ENCODE measurements at regions not wholly inside any gene's neighbourhood (a gene's known extent, or its start where the extent isn't known, plus 50 kb on each side); places are given as distances from the start of the nearest gene placed in this dataset.

DNA sequence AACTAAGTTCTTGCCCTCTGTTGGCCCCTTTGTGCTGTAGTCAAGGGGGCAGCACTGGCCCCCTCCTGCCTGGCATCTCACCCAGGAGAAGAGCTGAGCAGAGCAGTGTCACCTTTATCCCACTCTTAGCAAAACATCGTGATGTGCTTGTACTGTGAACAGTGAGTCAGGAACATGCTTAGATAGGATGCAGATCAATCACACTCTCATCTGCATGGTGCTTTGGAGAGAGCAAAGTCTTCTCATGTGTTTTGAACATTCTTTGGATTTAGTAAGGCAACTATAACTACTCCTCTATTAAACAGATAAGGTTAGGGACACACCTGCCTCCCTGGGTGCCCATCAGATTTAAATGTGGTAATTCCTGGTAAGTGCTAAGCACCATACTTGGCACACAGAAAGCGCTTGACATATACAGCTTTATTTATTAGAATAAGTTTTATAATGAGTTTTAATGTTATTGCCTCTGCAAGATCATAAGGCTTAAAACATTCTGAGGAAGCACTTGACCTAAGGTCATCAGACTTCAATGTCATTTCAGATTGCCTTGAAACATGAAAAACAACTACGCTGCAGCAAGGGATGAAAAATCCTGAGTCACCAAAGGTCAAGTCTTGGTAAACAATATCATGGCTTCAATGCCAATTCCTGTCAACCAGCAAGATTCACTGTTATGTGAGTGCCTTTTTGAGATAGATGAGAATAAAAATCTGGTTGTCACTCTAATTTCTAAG is 82.4 kb upstream of the IRS2 start:
- Histone ChIP-seq H3K4me1 (peaks cover 3% of the 10 kb centered on the region), H3K27me3 (no peaks in the 10 kb centered on the region), H3K36me3 (no peaks in the 10 kb centered on the region), H3K27ac (no peak overlapping the region), H3K4me3 (peak overlapping the region in 1 of 2 donors; percentile 36), H3K9me3 (no peaks in the 10 kb centered on the region)
- intact Hi-C loops (cut with DNase I), result no loop called here
- TF ChIP-seq, protein P1, sequence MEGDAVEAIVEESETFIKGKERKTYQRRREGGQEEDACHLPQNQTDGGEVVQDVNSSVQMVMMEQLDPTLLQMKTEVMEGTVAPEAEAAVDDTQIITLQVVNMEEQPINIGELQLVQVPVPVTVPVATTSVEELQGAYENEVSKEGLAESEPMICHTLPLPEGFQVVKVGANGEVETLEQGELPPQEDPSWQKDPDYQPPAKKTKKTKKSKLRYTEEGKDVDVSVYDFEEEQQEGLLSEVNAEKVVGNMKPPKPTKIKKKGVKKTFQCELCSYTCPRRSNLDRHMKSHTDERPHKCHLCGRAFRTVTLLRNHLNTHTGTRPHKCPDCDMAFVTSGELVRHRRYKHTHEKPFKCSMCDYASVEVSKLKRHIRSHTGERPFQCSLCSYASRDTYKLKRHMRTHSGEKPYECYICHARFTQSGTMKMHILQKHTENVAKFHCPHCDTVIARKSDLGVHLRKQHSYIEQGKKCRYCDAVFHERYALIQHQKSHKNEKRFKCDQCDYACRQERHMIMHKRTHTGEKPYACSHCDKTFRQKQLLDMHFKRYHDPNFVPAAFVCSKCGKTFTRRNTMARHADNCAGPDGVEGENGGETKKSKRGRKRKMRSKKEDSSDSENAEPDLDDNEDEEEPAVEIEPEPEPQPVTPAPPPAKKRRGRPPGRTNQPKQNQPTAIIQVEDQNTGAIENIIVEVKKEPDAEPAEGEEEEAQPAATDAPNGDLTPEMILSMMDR (IDR thresholded peaks at IDR 0.05), result no peak
- TF ChIP-seq POLR2AphosphoS5 (IDR thresholded peaks at IDR 0.05; ENCODE audit: insufficient read depth in 1 of 2, low read depth in 1 of 2), result no peak
- no peak for TF ChIP-seq POLR2A (IDR thresholded peaks at IDR 0.05)
- DNase-seq (ENCODE audit: extremely low spot score in 2 of 2), result no peak

DNA sequence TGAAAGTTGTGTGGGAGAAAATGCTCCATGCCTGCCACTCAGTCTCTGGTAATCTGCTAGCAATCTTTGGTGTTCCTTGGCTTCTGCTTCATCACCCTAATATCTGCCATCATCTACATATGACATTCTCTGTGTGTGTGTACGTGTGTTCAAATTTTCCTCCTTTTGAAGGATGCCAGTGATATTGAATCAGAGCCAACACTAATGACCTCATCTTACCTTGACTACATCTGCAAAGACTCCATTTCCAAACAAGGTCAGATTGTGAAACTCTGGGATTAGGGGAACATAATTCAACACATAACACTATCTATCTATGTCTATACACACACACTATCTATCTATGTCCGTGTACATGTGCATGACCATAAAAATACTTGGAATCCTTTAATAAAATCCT is 81.4 kb upstream of the IRS2 start:
- no peaks in the 10 kb centered on the region for H3K9me3 ChIP-seq
- H3K4me1 ChIP-seq, result peaks cover 3% of the 10 kb centered on the region
- intact Hi-C loops (cut with DNase I), result no loop called here
- H3K36me3 ChIP-seq, result no peaks in the 10 kb centered on the region
- no peak overlapping the region for H3K4me3 ChIP-seq
- TF ChIP-seq POLR2AphosphoS5 (IDR thresholded peaks at IDR 0.05; ENCODE audit: insufficient read depth in 1 of 2, low read depth in 1 of 2) (no peak), POLR2A (IDR thresholded peaks at IDR 0.05) (no peak)
- TF ChIP-seq, protein P1 (IDR thresholded peaks at IDR 0.05), result no peak
- DNase-seq (ENCODE audit: extremely low spot score in 2 of 2), result no peak
- H3K27ac ChIP-seq, result no peak overlapping the region
- H3K27me3 ChIP-seq, result no peaks in the 10 kb centered on the region

DNA sequence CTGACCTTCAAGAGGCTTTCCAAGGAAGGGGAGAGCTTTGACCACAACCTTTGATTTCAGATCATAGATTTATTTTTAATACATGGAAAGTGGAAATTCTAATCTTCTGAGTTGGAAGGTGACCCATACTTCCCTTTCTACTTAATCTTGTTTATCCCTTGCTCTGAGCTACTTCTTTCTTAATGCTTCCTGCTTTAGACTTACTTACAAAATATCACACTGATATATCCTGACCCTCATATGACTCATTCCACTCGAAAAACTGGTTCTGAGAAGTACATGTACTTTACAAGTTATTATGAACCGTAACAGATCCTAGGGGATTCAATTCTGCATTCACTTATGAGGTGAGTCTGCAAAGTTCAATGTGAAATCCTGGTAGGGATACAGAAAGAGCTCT is 76.2 kb upstream of the IRS2 start:
- no peak overlapping the region for H3K4me3 ChIP-seq
- no peak overlapping the region for H3K27ac ChIP-seq
- intact Hi-C loops (cut with DNase I), result no loop called here
- H3K4me1 ChIP-seq, result no peaks in the 10 kb centered on the region
- DNase-seq (ENCODE audit: extremely low spot score in 2 of 2), result no peak
- no peaks in the 10 kb centered on the region for H3K36me3 ChIP-seq
- no peaks in the 10 kb centered on the region for H3K27me3 ChIP-seq
- no peak for TF ChIP-seq POLR2AphosphoS5 (IDR thresholded peaks at IDR 0.05; ENCODE audit: insufficient read depth in 1 of 2, low read depth in 1 of 2)
- TF ChIP-seq, protein P1 (IDR thresholded peaks at IDR 0.05), result no peak
- TF ChIP-seq POLR2A (IDR thresholded peaks at IDR 0.05), result no peak
- H3K9me3 ChIP-seq, result no peaks in the 10 kb centered on the region

DNA sequence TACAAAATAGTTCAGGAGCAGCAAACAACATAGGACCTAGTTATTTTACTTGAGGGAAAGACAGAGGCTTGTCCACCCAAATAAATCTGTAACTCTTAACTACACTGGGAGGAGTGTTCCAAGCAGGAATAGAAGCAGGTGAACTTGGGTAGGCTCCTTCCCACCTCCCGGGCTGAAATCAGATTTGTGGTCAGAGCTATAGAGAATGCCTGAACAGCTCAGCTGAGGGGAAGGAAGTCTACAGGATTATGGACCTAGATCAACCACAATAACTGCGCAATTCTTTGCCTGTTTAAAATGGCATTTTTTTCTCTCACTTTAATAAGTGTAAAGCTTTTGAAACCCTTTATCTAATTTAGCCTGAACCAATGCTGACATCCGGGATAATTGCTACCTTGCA is 73.5 kb upstream of the IRS2 start:
- no peaks in the 10 kb centered on the region for H3K4me1 ChIP-seq
- H3K36me3 ChIP-seq, result no peaks in the 10 kb centered on the region
- intact Hi-C loops (cut with DNase I), result no loop called here
- no peak overlapping the region for H3K27ac ChIP-seq
- H3K4me3 ChIP-seq, result no peak overlapping the region
- TF ChIP-seq POLR2A (IDR thresholded peaks at IDR 0.05), result no peak
- TF ChIP-seq, protein P1 (IDR thresholded peaks at IDR 0.05), result no peak
- no peak for TF ChIP-seq POLR2AphosphoS5 (IDR thresholded peaks at IDR 0.05; ENCODE audit: insufficient read depth in 1 of 2, low read depth in 1 of 2)
- H3K9me3 ChIP-seq, result no peaks in the 10 kb centered on the region
- no peaks in the 10 kb centered on the region for H3K27me3 ChIP-seq
- no peak for DNase-seq (ENCODE audit: extremely low spot score in 2 of 2)

DNA sequence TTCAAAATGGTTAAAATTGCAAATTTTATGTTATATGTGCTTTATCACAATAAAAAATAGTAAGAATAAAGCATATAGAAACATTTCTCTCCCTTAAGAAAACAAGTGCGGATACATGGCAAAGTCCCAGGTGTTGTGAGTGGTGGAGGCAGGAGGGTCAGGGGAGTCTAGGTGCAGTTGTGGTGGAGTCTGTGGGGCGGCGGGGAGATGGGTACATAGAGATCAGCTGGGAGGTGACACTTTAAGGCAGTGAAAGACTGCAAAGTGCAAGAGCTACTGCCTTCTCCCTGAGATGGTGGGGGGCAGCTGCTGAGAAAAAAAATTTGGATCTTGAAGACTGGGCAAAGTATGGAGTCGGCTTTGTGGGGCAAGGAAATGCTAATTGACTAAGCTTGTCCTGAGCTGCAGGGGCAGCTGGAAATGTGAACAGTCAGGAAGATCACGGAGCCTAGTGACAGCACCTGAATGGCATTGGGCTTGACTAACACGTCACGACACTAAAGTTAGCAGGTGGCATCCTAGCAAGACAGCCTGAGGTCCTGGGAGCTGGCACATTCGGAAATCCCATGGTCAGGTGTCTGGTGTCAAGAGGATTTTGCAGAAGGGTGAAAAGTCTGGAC is 72.9 kb upstream of the IRS2 start:
- intact Hi-C loops (cut with DNase I), result no loop called here
- no peak for TF ChIP-seq POLR2AphosphoS5 (IDR thresholded peaks at IDR 0.05; ENCODE audit: insufficient read depth in 1 of 2, low read depth in 1 of 2)
- no peak for TF ChIP-seq POLR2A (IDR thresholded peaks at IDR 0.05)
- TF ChIP-seq, protein P1 (IDR thresholded peaks at IDR 0.05), result no peak
- Histone ChIP-seq H3K27me3 (no peaks in the 10 kb centered on the region), H3K9me3 (no peaks in the 10 kb centered on the region), H3K27ac (no peak overlapping the region), H3K4me1 (no peaks in the 10 kb centered on the region), H3K4me3 (no peak overlapping the region), H3K36me3 (no peaks in the 10 kb centered on the region)
- DNase-seq (ENCODE audit: extremely low spot score in 2 of 2), result no peak

Data from vagina (tissue), 2 donors.